ENCODE measurements at regions not wholly inside any gene's neighbourhood (a gene's known extent, or its start where the extent isn't known, plus 50 kb on each side); places are given as distances from the start of the nearest gene placed in this dataset.

DNA sequence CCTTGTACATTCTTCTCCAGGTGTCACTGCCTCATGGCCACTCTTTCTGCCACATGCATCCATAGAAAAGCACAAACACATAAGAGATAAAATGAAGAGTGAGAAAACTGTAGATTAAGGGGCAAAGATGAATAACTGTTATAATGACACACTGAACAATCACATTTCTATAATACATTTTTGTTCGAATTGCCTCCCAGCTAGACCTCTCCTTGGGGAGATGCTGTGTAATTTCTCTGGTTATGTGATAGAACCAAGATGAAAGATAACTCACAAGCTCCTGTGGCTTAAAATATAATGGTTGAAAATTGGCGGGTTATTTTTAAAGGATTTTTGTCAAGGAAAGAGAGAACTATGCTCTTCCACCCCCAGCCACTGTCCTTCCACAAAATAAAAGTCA lies 60.2 kb upstream of the STEAP1 start:
- TF ChIP-seq, protein P1, sequence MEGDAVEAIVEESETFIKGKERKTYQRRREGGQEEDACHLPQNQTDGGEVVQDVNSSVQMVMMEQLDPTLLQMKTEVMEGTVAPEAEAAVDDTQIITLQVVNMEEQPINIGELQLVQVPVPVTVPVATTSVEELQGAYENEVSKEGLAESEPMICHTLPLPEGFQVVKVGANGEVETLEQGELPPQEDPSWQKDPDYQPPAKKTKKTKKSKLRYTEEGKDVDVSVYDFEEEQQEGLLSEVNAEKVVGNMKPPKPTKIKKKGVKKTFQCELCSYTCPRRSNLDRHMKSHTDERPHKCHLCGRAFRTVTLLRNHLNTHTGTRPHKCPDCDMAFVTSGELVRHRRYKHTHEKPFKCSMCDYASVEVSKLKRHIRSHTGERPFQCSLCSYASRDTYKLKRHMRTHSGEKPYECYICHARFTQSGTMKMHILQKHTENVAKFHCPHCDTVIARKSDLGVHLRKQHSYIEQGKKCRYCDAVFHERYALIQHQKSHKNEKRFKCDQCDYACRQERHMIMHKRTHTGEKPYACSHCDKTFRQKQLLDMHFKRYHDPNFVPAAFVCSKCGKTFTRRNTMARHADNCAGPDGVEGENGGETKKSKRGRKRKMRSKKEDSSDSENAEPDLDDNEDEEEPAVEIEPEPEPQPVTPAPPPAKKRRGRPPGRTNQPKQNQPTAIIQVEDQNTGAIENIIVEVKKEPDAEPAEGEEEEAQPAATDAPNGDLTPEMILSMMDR (IDR thresholded peaks at IDR 0.05) = no peak

Data from LNCAP (cell line).